KMS-11 (cell line): ENCODE measurements at regions not wholly inside any gene's neighbourhood (a gene's known extent, or its start where the extent isn't known, plus 50 kb on each side); places are given as distances from the start of the nearest gene placed in this dataset.

Experiments
- H2AFZ ChIP-seq: fragments of 200-600 bp; sonication (generic); 2 replicates; pipeline ENCODE4 v1.6.1; 2016; ENCODE audit warnings: antibody characterized with exemption, mixed run types, low read depth
- H3K27ac ChIP-seq: fragments of 200-600 bp; sonication (generic); 2 replicates; pipeline ENCODE4 v1.6.1; 2016; ENCODE audit warnings: mild to moderate bottlenecking, mixed run types
- H3K27me3 ChIP-seq: fragments of 200-600 bp; sonication (generic); 2 replicates; pipeline ENCODE4 v1.6.1; 2017; ENCODE audit warnings: mild to moderate bottlenecking, low read depth, mixed run types, moderate library complexity; ENCODE audit not compliant: insufficient read depth
- H3K36me3 ChIP-seq: fragments of 200-600 bp; sonication (generic); 2 replicates; pipeline ENCODE4 v1.6.1; 2017; ENCODE audit warnings: mild to moderate bottlenecking, mixed run types; ENCODE audit not compliant: insufficient read depth
- H3K4me1 ChIP-seq: fragments of 200-600 bp; sonication (generic); 2 replicates; pipeline ENCODE4 v1.6.1; 2016; ENCODE audit warnings: mild to moderate bottlenecking, low read depth, mixed run types; ENCODE audit not compliant: poor library complexity, severe bottlenecking
- H3K4me2 ChIP-seq: fragments of 200-600 bp; sonication (generic); 2 replicates; pipeline ENCODE4 v1.7.0; 2016; ENCODE audit warnings: mild to moderate bottlenecking, mixed run types
- H3K4me3 ChIP-seq: fragments of 200-600 bp; sonication (generic); IDR thresholded peaks from 2 replicates; pipeline ENCODE4 v1.6.1; 2017; ENCODE audit warnings: low read depth, low read length, mixed read lengths; ENCODE audit not compliant: insufficient read depth
- H3K79me2 ChIP-seq: fragments of 200-600 bp; sonication (generic); 2 replicates; pipeline ENCODE4 v1.6.1; 2016; ENCODE audit warnings: low read depth, mixed run types; ENCODE audit not compliant: insufficient read depth
- H3K9ac ChIP-seq: fragments of 200-600 bp; sonication (generic); 2 replicates; pipeline ENCODE4 v1.6.1; 2016; ENCODE audit warnings: mild to moderate bottlenecking, mixed run types
- H4K20me1 ChIP-seq: fragments of 200-600 bp; sonication (generic); 2 replicates; pipeline ENCODE4 v1.6.1; 2016; ENCODE audit warnings: mild to moderate bottlenecking, mixed run types; ENCODE audit not compliant: insufficient read depth
- CTCF ChIP-seq: fragments of 200-600 bp; sonication (generic); conservative IDR thresholded peaks from 2 replicates; pipeline ENCODE4 v1.6.1; 2017; ENCODE audit warnings: low read depth, mild to moderate bottlenecking, antibody characterized with exemption, low read length, moderate library complexity, mixed read lengths

- H2AFZ ChIP-seq = no peak overlapping the region
- no peak overlapping the region for H3K27ac ChIP-seq
- no peaks in the 10 kb centered on the region for H4K20me1 ChIP-seq
- peaks cover 42% of the 10 kb centered on the region for H3K27me3 ChIP-seq
- H3K4me3 ChIP-seq = no peak overlapping the region
- no peaks in the 10 kb centered on the region for H3K36me3 ChIP-seq
- no peaks in the 10 kb centered on the region for H3K4me1 ChIP-seq
- H3K9ac ChIP-seq = no peak overlapping the region
- H3K4me2 ChIP-seq = no peak overlapping the region
- no peaks in the 10 kb centered on the region for H3K79me2 ChIP-seq
- no peak for TF ChIP-seq CTCF
Measured at GRCh38 chr2:239485622-239486021, 84.8 kb upstream of the HDAC4 start.

GRCh38 chr2:239484571-239485355 is 83.9 kb upstream of the HDAC4 start:
- H3K27me3 ChIP-seq = peaks cover 45% of the 10 kb centered on the region
- no peak overlapping the region for H3K27ac ChIP-seq
- H4K20me1 ChIP-seq = no peaks in the 10 kb centered on the region
- H3K36me3 ChIP-seq = no peaks in the 10 kb centered on the region
- H3K9ac ChIP-seq = no peak overlapping the region
- no peak for TF ChIP-seq CTCF
- H3K4me1 ChIP-seq = no peaks in the 10 kb centered on the region
- no peaks in the 10 kb centered on the region for H3K79me2 ChIP-seq
- H3K4me2 ChIP-seq = no peak overlapping the region
- no peak overlapping the region for H3K4me3 ChIP-seq
- no peak overlapping the region for H2AFZ ChIP-seq

GRCh38 chr2:239482778-239483712 is 82.2 kb upstream of the HDAC4 start:
- no peak for TF ChIP-seq CTCF
- H4K20me1 ChIP-seq = no peaks in the 10 kb centered on the region
- no peak overlapping the region for H2AFZ ChIP-seq
- H3K79me2 ChIP-seq = no peaks in the 10 kb centered on the region
- H3K9ac ChIP-seq = no peak overlapping the region
- H3K27ac ChIP-seq = no peak overlapping the region
- H3K4me2 ChIP-seq = no peak overlapping the region
- H3K4me1 ChIP-seq = no peaks in the 10 kb centered on the region
- no peaks in the 10 kb centered on the region for H3K36me3 ChIP-seq
- H3K4me3 ChIP-seq = no peak overlapping the region
- peaks cover 41% of the 10 kb centered on the region for H3K27me3 ChIP-seq

- Histone ChIP-seq H3K27ac (no peak overlapping the region), H3K4me2 (no peak overlapping the region), H2AFZ (no peak overlapping the region), H3K27me3 (peaks cover 22% of the 10 kb centered on the region), H3K79me2 (no peaks in the 10 kb centered on the region), H4K20me1 (no peaks in the 10 kb centered on the region), H3K4me1 (no peaks in the 10 kb centered on the region), H3K36me3 (no peaks in the 10 kb centered on the region), H3K4me3 (no peak overlapping the region), H3K9ac (no peak overlapping the region)
- TF ChIP-seq CTCF = no peak
Measured at GRCh38 chr2:239479471-239479870, 78.7 kb upstream of the HDAC4 start.
